Adipocyte (in vitro differentiated cells): ENCODE measurements at regions not wholly inside any gene's neighbourhood (a gene's known extent, or its start where the extent isn't known, plus 50 kb on each side); places are given as distances from the start of the nearest gene placed in this dataset.

Experiments used
- DNase-seq: peaks from one replicate; pipeline ENCODE4 v3.0.0-alpha.2; 2015; ENCODE audit warnings: low read depth
- H3K27me3 ChIP-seq: replicated peaks from 2 replicates; pipeline ENCODE4 v1.7.0; 2013; ENCODE audit warnings: mild to moderate bottlenecking, low read length, moderate library complexity; ENCODE audit not compliant: control insufficient read depth, insufficient read depth
- H3K36me3 ChIP-seq: 2 replicates; pipeline ENCODE4 v1.7.0; 2013; ENCODE audit warnings: low read length, mild to moderate bottlenecking, moderate library complexity; ENCODE audit not compliant: control insufficient read depth, insufficient read depth, severe bottlenecking
- H3K4me1 ChIP-seq: 2 replicates; pipeline ENCODE4 v1.7.0; 2013; ENCODE audit warnings: mild to moderate bottlenecking, low read length, moderate library complexity; ENCODE audit not compliant: control insufficient read depth, insufficient read depth
- H3K4me3 ChIP-seq: 2 replicates; pipeline ENCODE4 v1.7.0; 2013; ENCODE audit warnings: mild to moderate bottlenecking, low read length, moderate library complexity
- H3K9ac ChIP-seq: 2 replicates; pipeline ENCODE4 v1.7.0; 2013; ENCODE audit warnings: mild to moderate bottlenecking, low read length, moderate library complexity
- H3K9me3 ChIP-seq: 2 replicates; pipeline ENCODE4 v1.7.0; 2013; ENCODE audit warnings: mild to moderate bottlenecking, low read length, moderate library complexity; ENCODE audit not compliant: control insufficient read depth

GRCh38 chr10:112871021-112871420, 79.0 kb upstream of the TCF7L2 start:
- H3K36me3 ChIP-seq, result no peaks in the 10 kb centered on the region
- H3K9me3 ChIP-seq, result no peaks in the 10 kb centered on the region
- H3K4me3 ChIP-seq, result no peak overlapping the region
- no peak overlapping the region for H3K9ac ChIP-seq
- H3K27me3 ChIP-seq, result no peaks in the 10 kb centered on the region
- H3K4me1 ChIP-seq, result peaks cover 2% of the 10 kb centered on the region
- no peak for DNase-seq

- DNase-seq, result no peak
- Histone ChIP-seq H3K9ac (no peak overlapping the region), H3K36me3 (no peaks in the 10 kb centered on the region), H3K9me3 (no peaks in the 10 kb centered on the region), H3K4me3 (no peak overlapping the region), H3K27me3 (peaks cover under 1% of the 10 kb centered on the region), H3K4me1 (peaks cover 6% of the 10 kb centered on the region)
These were observed 77.3 kb upstream of the TCF7L2 start for GRCh38 chr10:112872728-112873127.

- H3K9me3 ChIP-seq, result no peaks in the 10 kb centered on the region
- H3K36me3 ChIP-seq, result no peaks in the 10 kb centered on the region
- no peak overlapping the region for H3K9ac ChIP-seq
- H3K27me3 ChIP-seq, result peaks cover 3% of the 10 kb centered on the region
- H3K4me1 ChIP-seq, result peaks cover 6% of the 10 kb centered on the region
- H3K4me3 ChIP-seq, result no peak overlapping the region
- DNase-seq, result no peak
These were observed 76.5 kb upstream of the TCF7L2 start for GRCh38 chr10:112873541-112873940.

DNA sequence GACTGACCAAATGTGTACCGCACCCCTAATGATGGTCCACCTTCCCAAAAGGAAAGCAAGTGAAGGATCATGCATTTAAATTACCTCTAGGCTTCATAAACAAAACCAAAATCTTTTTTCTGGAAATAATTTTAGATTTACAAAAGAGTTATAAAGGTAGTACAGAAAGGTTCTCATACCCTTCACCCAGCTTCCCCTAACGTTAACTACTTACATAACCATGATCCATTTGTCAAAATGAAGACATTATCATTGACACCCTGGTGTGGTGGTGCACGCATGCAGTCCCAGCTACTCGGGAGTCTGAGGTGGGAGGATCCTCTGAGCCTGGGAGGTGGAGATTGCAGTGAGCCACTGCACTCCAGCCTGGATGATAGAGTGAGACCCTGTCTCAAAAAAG, 75.1 kb upstream of the TCF7L2 start:
- no peak for DNase-seq
- no peak overlapping the region for H3K9ac ChIP-seq
- H3K27me3 ChIP-seq, result peaks cover 3% of the 10 kb centered on the region
- H3K36me3 ChIP-seq, result no peaks in the 10 kb centered on the region
- H3K4me3 ChIP-seq, result no peak overlapping the region
- H3K9me3 ChIP-seq, result no peaks in the 10 kb centered on the region
- peaks cover 6% of the 10 kb centered on the region for H3K4me1 ChIP-seq

- Histone ChIP-seq H3K9ac (no peak overlapping the region), H3K27me3 (peaks cover 3% of the 10 kb centered on the region), H3K9me3 (no peaks in the 10 kb centered on the region), H3K36me3 (no peaks in the 10 kb centered on the region), H3K4me3 (no peak overlapping the region), H3K4me1 (peaks cover 6% of the 10 kb centered on the region)
- peak; percentile 70 for DNase-seq
These were observed 74.4 kb upstream of the TCF7L2 start for GRCh38 chr10:112875476-112876267.

GRCh38 chr10:112880633-112881530, 69.2 kb upstream of the TCF7L2 start:
- Histone ChIP-seq H3K27me3 (peaks cover 6% of the 10 kb centered on the region), H3K9me3 (peaks cover 9% of the 10 kb centered on the region), H3K4me3 (no peak overlapping the region), H3K4me1 (peaks cover 6% of the 10 kb centered on the region), H3K36me3 (no peaks in the 10 kb centered on the region), H3K9ac (no peak overlapping the region)
- DNase-seq, result no peak

GRCh38 chr10:112883360-112884178, 66.5 kb upstream of the TCF7L2 start:
- Histone ChIP-seq H3K36me3 (no peaks in the 10 kb centered on the region), H3K4me3 (no peak overlapping the region), H3K9ac (no peak overlapping the region), H3K9me3 (peaks cover 9% of the 10 kb centered on the region), H3K4me1 (no peaks in the 10 kb centered on the region), H3K27me3 (peaks cover 8% of the 10 kb centered on the region)
- DNase-seq, result no peak

GRCh38 chr10:112884179-112884504, 65.9 kb upstream of the TCF7L2 start:
- no peak overlapping the region for H3K4me3 ChIP-seq
- DNase-seq, result no peak

DNA sequence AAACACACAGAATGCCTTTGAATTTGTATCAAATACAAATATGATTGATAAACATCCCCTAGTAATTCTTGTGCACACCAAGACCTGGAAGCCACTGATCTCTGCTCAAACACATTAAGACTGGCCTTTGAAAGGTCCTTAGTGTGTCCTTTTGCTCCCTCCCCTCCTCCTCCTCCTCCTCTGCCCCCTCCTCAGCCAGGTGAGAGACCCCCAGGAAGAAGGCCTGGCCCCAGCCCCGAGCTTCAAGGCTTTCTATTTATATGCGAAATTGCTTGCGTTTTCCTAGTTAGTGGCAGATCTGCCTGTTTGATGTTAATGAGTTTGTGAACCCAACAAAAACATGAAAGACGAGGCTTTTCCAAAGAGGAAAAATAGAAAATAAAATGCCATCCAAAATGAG, 63.6 kb upstream of the TCF7L2 start:
- Histone ChIP-seq H3K4me3 (no peak overlapping the region), H3K9me3 (peaks cover 9% of the 10 kb centered on the region), H3K27me3 (peaks cover 8% of the 10 kb centered on the region), H3K9ac (no peak overlapping the region), H3K4me1 (no peaks in the 10 kb centered on the region), H3K36me3 (no peaks in the 10 kb centered on the region)
- DNase-seq, result no peak

More at GRCh38 chr10:112884179-112884504, 65.9 kb upstream of the TCF7L2 start:
- Histone ChIP-seq H3K9me3 (peaks cover 9% of the 10 kb centered on the region), H3K4me1 (no peaks in the 10 kb centered on the region), H3K27me3 (peaks cover 8% of the 10 kb centered on the region), H3K36me3 (no peaks in the 10 kb centered on the region), H3K9ac (no peak overlapping the region)

GRCh38 chr10:112887968-112888367, 62.1 kb upstream of the TCF7L2 start:
- Histone ChIP-seq H3K27me3 (peaks cover 8% of the 10 kb centered on the region), H3K4me1 (no peaks in the 10 kb centered on the region), H3K4me3 (no peak overlapping the region), H3K9ac (no peak overlapping the region), H3K36me3 (no peaks in the 10 kb centered on the region), H3K9me3 (peaks cover 13% of the 10 kb centered on the region)
- DNase-seq, result no peak

- H3K27me3 ChIP-seq, result no peaks in the 10 kb centered on the region
- H3K36me3 ChIP-seq, result no peaks in the 10 kb centered on the region
- no peak for DNase-seq
- H3K4me1 ChIP-seq, result peaks cover 5% of the 10 kb centered on the region
- H3K9me3 ChIP-seq, result peaks cover 5% of the 10 kb centered on the region
- H3K4me3 ChIP-seq, result no peak overlapping the region
- no peak overlapping the region for H3K9ac ChIP-seq
These were observed 54.8 kb upstream of the TCF7L2 start for GRCh38 chr10:112895292-112895691.
